Peyer's patch (tissue), 4 donors: ENCODE measurements at regions not wholly inside any gene's neighbourhood (a gene's known extent, or its start where the extent isn't known, plus 50 kb on each side); places are given as distances from the start of the nearest gene placed in this dataset.

Source experiments
- CTCF ChIP-seq, 6 experiments: fragments of 450-650 bp in 4 of 6; fragments of 200-600 bp in 2 of 6; sonication (generic) in 1 of 6; IDR thresholded peaks; one replicate each; pipeline ENCODE4 v1.5.1; 2017 to 2019; ENCODE audit warnings: antibody characterized with exemption in 6 of 6, mild to moderate bottlenecking in 3 of 6, moderate library complexity in 1 of 6
- POLR2A ChIP-seq, 2 donors: fragments of 450-650 bp; IDR thresholded peaks; one replicate each; pipeline ENCODE4 v1.5.1; 2017; ENCODE audit warnings: antibody characterized with exemption in 2 of 2, mild to moderate bottlenecking in 2 of 2, moderate library complexity in 2 of 2

GRCh38 chr13:50461189-50461588 lies 382.3 kb downstream of the DLEU7 start:
- no peak for TF ChIP-seq CTCF (IDR thresholded peaks at IDR 0.05)
- TF ChIP-seq POLR2A (IDR thresholded peaks at IDR 0.05) = no peak
